ENCODE measurements at regions not wholly inside any gene's neighbourhood (a gene's known extent, or its start where the extent isn't known, plus 50 kb on each side); places are given as distances from the start of the nearest gene placed in this dataset.

- TF ChIP-seq POLR2AphosphoS5 (IDR thresholded peaks at IDR 0.05; ENCODE audit: low read depth, low read length) (no peak), POLR2A (IDR thresholded peaks at IDR 0.05; ENCODE audit: low read depth, low read length) (no peak)
Observed at GRCh38 chr1:172934417-172934762, 116.4 kb downstream of the TNFSF18 start.

All from GM12892 (cell line).